ENCODE measurements at regions not wholly inside any gene's neighbourhood (a gene's known extent, or its start where the extent isn't known, plus 50 kb on each side); places are given as distances from the start of the nearest gene placed in this dataset.

- no peak for TF ChIP-seq CTCF (IDR thresholded peaks at IDR 0.05 in 4 of 5, conservative IDR thresholded peaks at IDR 0.05 in 1 of 5)
- TF ChIP-seq POLR2A (IDR thresholded peaks at IDR 0.05), result no peak
Measured at GRCh38 chr12:68491204-68491960, 119.3 kb upstream of the RAP1B start.
